Endothelial cell of umbilical vein (primary cell): ENCODE measurements at regions not wholly inside any gene's neighbourhood (a gene's known extent, or its start where the extent isn't known, plus 50 kb on each side); places are given as distances from the start of the nearest gene placed in this dataset.
A peak's percentile ranks its signal among the peaks of the same experiment; 100 is the strongest.

Experiments
- BruUV-seq: library from RNA; stranded (reverse); fragments of 400-500 nt; replicated peaks from 2 replicates; lab custom pipeline; 2021; lab: Mats Ljungman, UMichigan
- CTCF ChIA-PET: fragments of 300-600, 350-600 bp; sonication (Branson Sonifier 250); formaldehyde crosslinking; loops from one replicate; lab custom pipeline; 2021; ENCODE audit warnings: antibody characterized with exemption, inconsistent platforms; lab: Charles Lee
- POLR2A ChIA-PET: fragments of 300-600, 350-600 bp; sonication (Branson Sonifier 250); formaldehyde crosslinking; loops from one replicate; lab custom pipeline; 2021; ENCODE audit warnings: antibody characterized with exemption, inconsistent platforms; lab: Charles Lee
- DNase-seq: peaks from one replicate; pipeline ENCODE4 v3.0.0-alpha.2; 2011; ENCODE audit warnings: low read depth, low spot score
- FAIRE-seq: peaks from 2 replicates; lab custom pipeline; 2011; peaks lifted over from hg19 to GRCh38; lab: Jason Lieb, UNC
- H2AFZ ChIP-seq: 2 replicates; pipeline ENCODE4 v1.6.0; 2012; ENCODE audit warnings: low read depth, low read length, control low read depth, inconsistent platforms
- H3K27ac ChIP-seq: 2 replicates; pipeline ENCODE4 v1.5.1; 2011; ENCODE audit warnings: low read depth, mild to moderate bottlenecking, control low read depth, low read length, moderate library complexity; ENCODE audit not compliant: insufficient read depth
- H3K27me3 ChIP-seq, 2 experiments: 2 replicates each; pipeline versions ENCODE4 v1.6.0 to v1.6.1; 2011; ENCODE audit warnings: low read length in 2 of 2, mixed read lengths in 1 of 2; ENCODE audit not compliant: control insufficient read depth in 2 of 2, insufficient read depth in 2 of 2
- H3K36me3 ChIP-seq, 2 experiments: 2 replicates in 1 of 2; 3 replicates in 1 of 2; pipeline ENCODE4 v1.5.1; 2011; ENCODE audit warnings: low read length in 2 of 2, mild to moderate bottlenecking in 1 of 2, moderate library complexity in 1 of 2; ENCODE audit not compliant: control insufficient read depth in 2 of 2, insufficient read depth in 2 of 2; ENCODE audit errors: extremely low read depth in 1 of 2
- H3K4me1 ChIP-seq: 3 replicates; pipeline ENCODE4 v1.5.1; 2011; ENCODE audit warnings: mild to moderate bottlenecking, low read length; ENCODE audit not compliant: control insufficient read depth, insufficient read depth; ENCODE audit errors: extremely low read depth
- H3K4me2 ChIP-seq: 2 replicates; pipeline ENCODE4 v1.6.1; 2011; ENCODE audit warnings: low read length, control low read depth, mixed read lengths; ENCODE audit not compliant: insufficient read depth
- H3K4me3 ChIP-seq, 3 experiments: fragments of 200-600 bp in 1 of 3; sonication (generic), shearing (Covaris generic) in 1 of 3; replicated peaks in 1 of 3; 2 replicates each; pipeline ENCODE4 v1.5.1; 2011 to 2016; ENCODE audit warnings: control low read depth in 3 of 3, low read length in 3 of 3, mild to moderate bottlenecking in 2 of 3, inconsistent platforms in 1 of 3, low read depth in 1 of 3, moderate library complexity in 1 of 3; ENCODE audit not compliant: insufficient read depth in 1 of 3
- H3K79me2 ChIP-seq: 2 replicates; pipeline ENCODE4 v1.6.0; 2012; ENCODE audit warnings: low read length, inconsistent platforms; ENCODE audit not compliant: control insufficient read depth, insufficient read depth
- H3K9ac ChIP-seq: replicated peaks from 2 replicates; pipeline ENCODE3; 2011; ENCODE audit warnings: low read length, control low read depth; ENCODE audit not compliant: insufficient read depth; ENCODE audit errors: extremely low read depth
- H3K9me1 ChIP-seq: replicated peaks from 3 replicates; pipeline ENCODE4 v1.6.0; 2011; ENCODE audit warnings: mild to moderate bottlenecking, low read length; ENCODE audit not compliant: control insufficient read depth, insufficient read depth; ENCODE audit errors: extremely low read depth
- H3K9me3 ChIP-seq: replicated peaks from 2 replicates; pipeline ENCODE4 v1.5.1; 2012; ENCODE audit warnings: low read length, inconsistent platforms; ENCODE audit not compliant: control insufficient read depth, insufficient read depth
- H4K20me1 ChIP-seq: replicated peaks from 2 replicates; pipeline ENCODE3; 2011; ENCODE audit warnings: mild to moderate bottlenecking, low read length; ENCODE audit not compliant: control insufficient read depth, insufficient read depth; ENCODE audit errors: extremely low read depth
- EZH2 ChIP-seq: IDR thresholded peaks from 2 replicates; pipeline ENCODE4 v1.6.1; 2012; ENCODE audit warnings: borderline replicate concordance, low read depth, mild to moderate bottlenecking, moderate library complexity, low read length, inconsistent platforms; ENCODE audit not compliant: severe bottlenecking
- FOS ChIP-seq: IDR thresholded peaks from 2 replicates; pipeline ENCODE4 v1.6.1; 2011; ENCODE audit warnings: mild to moderate bottlenecking, low read length, moderate library complexity, borderline replicate concordance; ENCODE audit not compliant: insufficient read depth
- GATA2 ChIP-seq: IDR thresholded peaks from 2 replicates; pipeline ENCODE4 v1.7.0; 2011; ENCODE audit warnings: low read depth, mild to moderate bottlenecking, moderate library complexity, mixed read lengths, low read length; ENCODE audit not compliant: insufficient read length, insufficient read depth
- JUN ChIP-seq: IDR thresholded peaks from 2 replicates; pipeline ENCODE4 v1.6.1; 2011; ENCODE audit warnings: borderline replicate concordance, low read depth; ENCODE audit not compliant: insufficient read length, insufficient read depth
- MYC ChIP-seq: IDR thresholded peaks from one replicate; pipeline ENCODE4 v1.6.1; 2011; ENCODE audit warnings: mild to moderate bottlenecking, low read depth, low read length
- POLR2A ChIP-seq: IDR thresholded peaks from 2 replicates; pipeline ENCODE4 v1.6.1; 2012; ENCODE audit warnings: low read depth, mild to moderate bottlenecking, control low read depth, low read length
- POLR2AphosphoS5 ChIP-seq: IDR thresholded peaks from 2 replicates; pipeline ENCODE4 v1.6.1; 2012; ENCODE audit warnings: low read depth, mild to moderate bottlenecking, control low read depth, low read length, moderate library complexity; ENCODE audit not compliant: insufficient read depth
- dilution Hi-C: fragments of 300-500 bp; cut with MboI; formaldehyde crosslinking; loops from one replicate; pipeline ENCODE4 v1.15.0; 2019; ENCODE audit warnings: low sequenced_read_pairs; ENCODE audit not compliant: extremely low pct_ligation_motif_present
- intact Hi-C: fragments of 100-400 bp; cut with micrococcal nuclease; formaldehyde crosslinking; loops from one replicate; pipeline ENCODE4 v1.10.0; 2022
- TF ChIP-seq, protein P1 (sequence below): IDR thresholded peaks from 2 replicates; pipeline ENCODE4 v1.6.1; 2011; ENCODE audit not compliant: insufficient read depth, insufficient read length
- TF ChIP-seq, protein P2 (sequence below), 2 donors: IDR thresholded peaks; 1 replicate in 1 of 2; 2 replicates in 1 of 2; pipeline ENCODE4 v1.5.1; 2011; ENCODE audit warnings: low read length in 2 of 2, mild to moderate bottlenecking in 2 of 2, moderate library complexity in 2 of 2, control low read depth in 1 of 2, inconsistent platforms in 1 of 2, low read depth in 1 of 2; ENCODE audit not compliant: insufficient read depth in 1 of 2; ENCODE audit errors: extremely low read depth in 1 of 2

DNA sequence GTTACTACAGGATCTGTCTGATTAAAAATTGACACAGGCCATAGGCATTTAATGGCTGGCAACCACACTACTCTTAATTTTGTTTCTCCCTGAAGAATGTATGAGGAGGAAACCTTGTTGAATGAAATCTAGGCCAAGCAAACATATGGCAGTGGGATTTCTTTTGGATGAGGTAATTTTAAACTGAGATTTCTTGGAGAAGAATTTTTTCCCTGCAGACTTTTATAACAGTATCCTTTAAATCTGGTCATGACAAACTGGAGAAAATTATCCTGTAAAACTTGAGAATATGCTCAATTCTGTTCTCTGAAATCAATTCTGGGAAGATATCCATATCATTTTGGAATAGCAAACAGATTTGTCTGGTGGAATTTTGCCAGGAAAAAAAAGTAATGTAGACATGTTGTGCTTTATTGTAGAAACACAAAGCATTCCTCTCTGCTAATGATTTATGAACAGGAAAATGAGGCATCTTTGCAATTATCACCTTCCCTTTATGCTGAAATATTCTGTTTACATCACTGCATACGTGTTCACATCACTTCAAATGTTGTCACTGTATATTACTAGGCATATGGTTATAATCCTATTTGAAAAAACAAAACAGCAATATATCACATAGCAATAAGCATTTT is 108.3 kb upstream of the ARSJ start:
- Histone ChIP-seq H2AFZ (no peak overlapping the region), H3K79me2 (no peaks in the 10 kb centered on the region), H3K4me1 (peaks cover 10% of the 10 kb centered on the region), H4K20me1 (no peaks in the 10 kb centered on the region), H3K9me1 (no peaks in the 10 kb centered on the region), H3K27me3 (no peaks in the 10 kb centered on the region), H3K36me3 (no peaks in the 10 kb centered on the region), H3K9me3 (no peaks in the 10 kb centered on the region), H3K27ac (peak overlapping the region; percentile 34), H3K4me2 (peak overlapping the region; percentile 51), H3K4me3 (no peak overlapping the region), H3K9ac (peak overlapping the region; percentile 9)
- TF ChIP-seq MYC, result no peak
- TF ChIP-seq JUN, result peak; percentile 19
- intact Hi-C loops (no loop called here), dilution Hi-C loops (no loop called here)
- ChIA-PET CTCF (interaction anchor here (1.1 to 2.4 kb wide), 3 partner anchors 10 to 693 kb away, joined by 3 to 10 read pairs (median 3); no protein-coding TSS in a partner anchor), POLR2A (interaction anchor here (1.1 kb wide), 1 partner anchor 108 kb away, joined by 4 read pairs; the partner anchor contains the start of gene ARSJ)
- no TSS peak for BruUV-seq
- DNase-seq (peak; percentile 85), FAIRE-seq (peak; percentile 4)

DNA sequence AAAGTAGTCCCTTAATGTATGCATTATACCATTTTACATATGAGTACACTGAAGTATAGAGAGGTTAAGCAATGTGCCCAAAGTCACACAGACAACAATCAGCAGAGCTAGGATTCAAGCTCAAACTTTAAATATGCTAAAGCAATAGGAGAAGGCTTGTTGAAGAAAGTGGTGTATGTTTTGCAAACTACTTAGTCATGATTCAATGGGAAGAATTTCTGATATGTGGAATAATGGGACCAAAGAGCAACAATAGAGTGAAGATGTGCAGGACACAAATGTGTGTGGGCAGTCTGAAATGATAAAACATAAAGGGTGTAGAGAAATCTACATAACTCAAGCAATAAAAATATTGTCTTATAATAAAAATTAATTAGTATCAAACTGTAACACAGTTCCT is 109.0 kb upstream of the ARSJ start:
- no TSS peak for BruUV-seq
- dilution Hi-C loops, result no loop called here
- intact Hi-C loops, result no loop called here
- DNase-seq (no peak), FAIRE-seq (no peak)
- ChIA-PET CTCF (interaction anchor here (2.4 kb wide), 1 partner anchor 11 kb away, joined by 10 read pairs; no protein-coding TSS in a partner anchor), POLR2A (interaction anchor here (1.1 kb wide), 1 partner anchor 109 kb away, joined by 4 read pairs; the partner anchor contains the start of gene ARSJ)
- H4K20me1 ChIP-seq, result no peaks in the 10 kb centered on the region
- no peak overlapping the region for H3K9ac ChIP-seq
- H3K4me3 ChIP-seq, result no peak overlapping the region
- H3K36me3 ChIP-seq, result no peaks in the 10 kb centered on the region
- no peaks in the 10 kb centered on the region for H3K27me3 ChIP-seq
- no peak overlapping the region for H2AFZ ChIP-seq
- H3K27ac ChIP-seq, result no peak overlapping the region
- H3K4me2 ChIP-seq, result no peak overlapping the region
- H3K79me2 ChIP-seq, result no peaks in the 10 kb centered on the region
- H3K9me1 ChIP-seq, result no peaks in the 10 kb centered on the region
- peaks cover 10% of the 10 kb centered on the region for H3K4me1 ChIP-seq
- H3K9me3 ChIP-seq, result no peaks in the 10 kb centered on the region
- TF ChIP-seq EZH2, result no peak
- no peak for TF ChIP-seq MYC
- no peak for TF ChIP-seq POLR2AphosphoS5
- TF ChIP-seq, protein P1, sequence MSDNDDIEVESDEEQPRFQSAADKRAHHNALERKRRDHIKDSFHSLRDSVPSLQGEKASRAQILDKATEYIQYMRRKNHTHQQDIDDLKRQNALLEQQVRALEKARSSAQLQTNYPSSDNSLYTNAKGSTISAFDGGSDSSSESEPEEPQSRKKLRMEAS, result no peak
- TF ChIP-seq POLR2A, result no peak
- TF ChIP-seq, protein P2, sequence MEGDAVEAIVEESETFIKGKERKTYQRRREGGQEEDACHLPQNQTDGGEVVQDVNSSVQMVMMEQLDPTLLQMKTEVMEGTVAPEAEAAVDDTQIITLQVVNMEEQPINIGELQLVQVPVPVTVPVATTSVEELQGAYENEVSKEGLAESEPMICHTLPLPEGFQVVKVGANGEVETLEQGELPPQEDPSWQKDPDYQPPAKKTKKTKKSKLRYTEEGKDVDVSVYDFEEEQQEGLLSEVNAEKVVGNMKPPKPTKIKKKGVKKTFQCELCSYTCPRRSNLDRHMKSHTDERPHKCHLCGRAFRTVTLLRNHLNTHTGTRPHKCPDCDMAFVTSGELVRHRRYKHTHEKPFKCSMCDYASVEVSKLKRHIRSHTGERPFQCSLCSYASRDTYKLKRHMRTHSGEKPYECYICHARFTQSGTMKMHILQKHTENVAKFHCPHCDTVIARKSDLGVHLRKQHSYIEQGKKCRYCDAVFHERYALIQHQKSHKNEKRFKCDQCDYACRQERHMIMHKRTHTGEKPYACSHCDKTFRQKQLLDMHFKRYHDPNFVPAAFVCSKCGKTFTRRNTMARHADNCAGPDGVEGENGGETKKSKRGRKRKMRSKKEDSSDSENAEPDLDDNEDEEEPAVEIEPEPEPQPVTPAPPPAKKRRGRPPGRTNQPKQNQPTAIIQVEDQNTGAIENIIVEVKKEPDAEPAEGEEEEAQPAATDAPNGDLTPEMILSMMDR (IDR thresholded peaks at IDR 0.05; ENCODE audit: extremely low read depth in 1 of 2, insufficient read depth in 1 of 2, low read depth in 1 of 2, low read length in 2 of 2), result no peak
- no peak for TF ChIP-seq JUN
- TF ChIP-seq GATA2, result no peak
- TF ChIP-seq FOS, result no peak
